Fibroblast of lung (primary cell): ENCODE measurements at regions not wholly inside any gene's neighbourhood (a gene's known extent, or its start where the extent isn't known, plus 50 kb on each side); places are given as distances from the start of the nearest gene placed in this dataset.

Experiments
- EZH2 ChIP-seq: IDR thresholded peaks from 2 replicates; pipeline ENCODE4 v1.5.1; 2012; ENCODE audit warnings: low read length, control low read depth, mild to moderate bottlenecking; ENCODE audit errors: missing control alignments
- TF ChIP-seq, protein P1 (sequence below), 2 donors: IDR thresholded peaks in 1 of 2; conservative IDR thresholded peaks in 1 of 2; 1 replicate in 1 of 2; 2 replicates in 1 of 2; pipeline ENCODE4 v1.5.1; 2011 to 2012; ENCODE audit warnings: low read length in 2 of 2, control low read depth in 1 of 2, inconsistent platforms in 1 of 2, low read depth in 1 of 2, mild to moderate bottlenecking in 1 of 2

DNA sequence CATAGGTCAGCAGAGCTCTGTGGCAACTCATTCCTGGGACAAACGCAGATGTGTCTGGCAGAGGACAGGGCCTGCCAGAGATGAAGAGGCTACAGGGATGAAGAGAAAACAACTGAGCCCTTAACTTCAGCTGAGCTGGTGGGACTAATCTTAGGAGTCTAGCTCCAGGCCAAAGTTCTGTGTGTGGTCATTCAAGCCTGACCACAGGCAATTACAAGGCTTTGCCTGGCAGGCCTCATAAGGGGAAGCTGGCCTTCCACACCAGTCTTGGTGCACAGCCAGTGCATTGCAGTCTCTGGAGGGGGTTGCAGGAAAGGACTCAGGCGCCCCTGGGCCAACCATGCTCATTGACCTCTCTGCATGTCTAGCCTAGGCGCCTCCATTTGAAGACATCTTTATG lies 127.6 kb upstream of the DAAM1 start:
- TF ChIP-seq, protein P1, sequence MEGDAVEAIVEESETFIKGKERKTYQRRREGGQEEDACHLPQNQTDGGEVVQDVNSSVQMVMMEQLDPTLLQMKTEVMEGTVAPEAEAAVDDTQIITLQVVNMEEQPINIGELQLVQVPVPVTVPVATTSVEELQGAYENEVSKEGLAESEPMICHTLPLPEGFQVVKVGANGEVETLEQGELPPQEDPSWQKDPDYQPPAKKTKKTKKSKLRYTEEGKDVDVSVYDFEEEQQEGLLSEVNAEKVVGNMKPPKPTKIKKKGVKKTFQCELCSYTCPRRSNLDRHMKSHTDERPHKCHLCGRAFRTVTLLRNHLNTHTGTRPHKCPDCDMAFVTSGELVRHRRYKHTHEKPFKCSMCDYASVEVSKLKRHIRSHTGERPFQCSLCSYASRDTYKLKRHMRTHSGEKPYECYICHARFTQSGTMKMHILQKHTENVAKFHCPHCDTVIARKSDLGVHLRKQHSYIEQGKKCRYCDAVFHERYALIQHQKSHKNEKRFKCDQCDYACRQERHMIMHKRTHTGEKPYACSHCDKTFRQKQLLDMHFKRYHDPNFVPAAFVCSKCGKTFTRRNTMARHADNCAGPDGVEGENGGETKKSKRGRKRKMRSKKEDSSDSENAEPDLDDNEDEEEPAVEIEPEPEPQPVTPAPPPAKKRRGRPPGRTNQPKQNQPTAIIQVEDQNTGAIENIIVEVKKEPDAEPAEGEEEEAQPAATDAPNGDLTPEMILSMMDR (conservative IDR thresholded peaks at IDR 0.05 in 1 of 2, IDR thresholded peaks at IDR 0.05 in 1 of 2; ENCODE audit: low read depth in 1 of 2, low read length in 2 of 2), result no peak
- no peak for TF ChIP-seq EZH2
